ENCODE measurements at regions not wholly inside any gene's neighbourhood (a gene's known extent, or its start where the extent isn't known, plus 50 kb on each side); places are given as distances from the start of the nearest gene placed in this dataset.

DNA sequence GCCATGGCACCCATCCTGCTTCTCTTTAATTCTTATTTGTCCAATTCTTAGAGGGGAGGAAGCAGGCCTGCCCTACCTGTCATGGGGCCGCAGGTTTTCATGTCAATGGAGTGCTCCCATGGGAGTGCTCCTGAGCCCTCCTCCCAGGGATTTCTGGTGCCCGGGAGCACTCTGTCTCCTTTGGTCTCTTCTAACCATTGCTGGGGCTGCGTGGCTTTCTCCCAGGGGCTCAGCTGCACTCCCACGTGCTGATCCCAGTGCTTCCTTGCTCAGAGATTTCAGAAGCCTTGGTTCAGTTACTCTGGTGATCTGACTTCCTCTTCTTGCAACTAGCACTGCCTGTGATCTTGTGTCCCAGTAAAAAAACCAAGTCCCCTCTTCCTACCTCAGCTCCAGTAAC is 68.0 kb upstream of the ARL8B start:
- TF ChIP-seq, protein P1, sequence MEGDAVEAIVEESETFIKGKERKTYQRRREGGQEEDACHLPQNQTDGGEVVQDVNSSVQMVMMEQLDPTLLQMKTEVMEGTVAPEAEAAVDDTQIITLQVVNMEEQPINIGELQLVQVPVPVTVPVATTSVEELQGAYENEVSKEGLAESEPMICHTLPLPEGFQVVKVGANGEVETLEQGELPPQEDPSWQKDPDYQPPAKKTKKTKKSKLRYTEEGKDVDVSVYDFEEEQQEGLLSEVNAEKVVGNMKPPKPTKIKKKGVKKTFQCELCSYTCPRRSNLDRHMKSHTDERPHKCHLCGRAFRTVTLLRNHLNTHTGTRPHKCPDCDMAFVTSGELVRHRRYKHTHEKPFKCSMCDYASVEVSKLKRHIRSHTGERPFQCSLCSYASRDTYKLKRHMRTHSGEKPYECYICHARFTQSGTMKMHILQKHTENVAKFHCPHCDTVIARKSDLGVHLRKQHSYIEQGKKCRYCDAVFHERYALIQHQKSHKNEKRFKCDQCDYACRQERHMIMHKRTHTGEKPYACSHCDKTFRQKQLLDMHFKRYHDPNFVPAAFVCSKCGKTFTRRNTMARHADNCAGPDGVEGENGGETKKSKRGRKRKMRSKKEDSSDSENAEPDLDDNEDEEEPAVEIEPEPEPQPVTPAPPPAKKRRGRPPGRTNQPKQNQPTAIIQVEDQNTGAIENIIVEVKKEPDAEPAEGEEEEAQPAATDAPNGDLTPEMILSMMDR (IDR thresholded peaks at IDR 0.05): no peak
- no peak for TF ChIP-seq POLR2A (IDR thresholded peaks at IDR 0.05)

All from lower leg skin (tissue), 3 donors.